CD14-positive monocyte (primary cell): ENCODE measurements at regions not wholly inside any gene's neighbourhood (a gene's known extent, or its start where the extent isn't known, plus 50 kb on each side); places are given as distances from the start of the nearest gene placed in this dataset.

Experiments
- DNase-seq, 3 donors: peaks; one replicate each; pipeline ENCODE4 v3.0.0-alpha.2; 2011 to 2022
- H2AFZ ChIP-seq: 2 replicates; pipeline ENCODE4 v1.6.0; 2012; ENCODE audit warnings: mild to moderate bottlenecking, low read depth, low read length, inconsistent platforms; ENCODE audit not compliant: insufficient read depth, poor library complexity, severe bottlenecking
- H3K27ac ChIP-seq, 2 donors: 1 replicate in 1 of 2; 2 replicates in 1 of 2; pipeline ENCODE4 v1.5.1; 2012 to 2013; ENCODE audit warnings: low read length in 2 of 2, control low read depth in 1 of 2, inconsistent platforms in 1 of 2, low read depth in 1 of 2, mild to moderate bottlenecking in 1 of 2
- H3K27me3 ChIP-seq, 2 donors: one replicate each; pipeline versions ENCODE4 v1.6.0 to v1.6.1; 2011 to 2013; ENCODE audit warnings: low read length in 2 of 2; ENCODE audit not compliant: control insufficient read depth in 2 of 2, insufficient read depth in 2 of 2
- H3K36me3 ChIP-seq, 2 donors: replicated peaks in 1 of 2; 1 replicate in 1 of 2; 2 replicates in 1 of 2; pipeline versions ENCODE4 v1.5.1 to v1.6.1; 2012 to 2013; ENCODE audit warnings: low read length in 2 of 2, control low read depth in 1 of 2, inconsistent platforms in 1 of 2, mild to moderate bottlenecking in 1 of 2; ENCODE audit not compliant: insufficient read depth in 2 of 2, control insufficient read depth in 1 of 2
- H3K4me1 ChIP-seq, 2 donors: 1 replicate in 1 of 2; 2 replicates in 1 of 2; pipeline versions ENCODE4 v1.5.1 to v1.6.1; 2012 to 2013; ENCODE audit warnings: low read length in 2 of 2, control low read depth in 1 of 2, inconsistent platforms in 1 of 2, mild to moderate bottlenecking in 1 of 2, moderate library complexity in 1 of 2; ENCODE audit not compliant: insufficient read depth in 2 of 2, control insufficient read depth in 1 of 2
- H3K4me2 ChIP-seq: replicated peaks from 2 replicates; pipeline ENCODE3; 2012; ENCODE audit warnings: low read length, moderate library complexity, mild to moderate bottlenecking; ENCODE audit not compliant: poor library complexity, severe bottlenecking; ENCODE audit errors: extremely low read depth
- H3K4me3 ChIP-seq, 3 experiments: fragments of 200-600 bp in 1 of 3; sonication (generic) in 1 of 3; replicated peaks in 1 of 3; 1 replicate in 2 of 3; 2 replicates in 1 of 3; pipeline ENCODE4 v1.5.1; 2011 to 2013; ENCODE audit warnings: low read length in 3 of 3, mild to moderate bottlenecking in 3 of 3, control low read depth in 2 of 3, low read depth in 2 of 3, inconsistent platforms in 1 of 3, moderate library complexity in 1 of 3
- H3K79me2 ChIP-seq: 2 replicates; pipeline ENCODE4 v1.6.0; 2012; ENCODE audit warnings: mild to moderate bottlenecking, control low read depth, inconsistent platforms, low read length, moderate library complexity; ENCODE audit not compliant: insufficient read depth
- H3K9ac ChIP-seq: 2 replicates; pipeline ENCODE4 v1.6.0; 2017; ENCODE audit warnings: low read length, mild to moderate bottlenecking; ENCODE audit not compliant: insufficient read depth, poor library complexity, severe bottlenecking
- H3K9me3 ChIP-seq, 2 donors: replicated peaks in 1 of 2; 1 replicate in 1 of 2; 2 replicates in 1 of 2; pipeline versions ENCODE4 v1.5.1 to v1.6.1; 2012 to 2013; ENCODE audit warnings: low read length in 2 of 2, control low read depth in 1 of 2; ENCODE audit not compliant: control insufficient read depth in 1 of 2, insufficient read depth in 1 of 2
- H4K20me1 ChIP-seq: 2 replicates; pipeline ENCODE4 v1.6.0; 2012; ENCODE audit warnings: mild to moderate bottlenecking, low read length, control low read depth, moderate library complexity; ENCODE audit not compliant: insufficient read depth
- H3K27ac Mint-ChIP-seq, 7 donors: one replicate each; pipeline ENCODE4 v1.8.0; 2020; ENCODE audit warnings: mild to moderate bottlenecking in 7 of 7, mixed read lengths in 7 of 7, moderate library complexity in 6 of 7, inconsistent platforms in 2 of 7
- H3K27me3 Mint-ChIP-seq, 3 donors: one replicate each; pipeline ENCODE4 v1.8.0; 2021 to 2022; ENCODE audit warnings: low read depth in 3 of 3, mild to moderate bottlenecking in 3 of 3, mixed read lengths in 3 of 3, moderate library complexity in 3 of 3, inconsistent platforms in 1 of 3
- H3K36me3 Mint-ChIP-seq, 2 donors: one replicate each; pipeline ENCODE4 v1.8.0; 2020; ENCODE audit warnings: mixed read lengths in 2 of 2, inconsistent platforms in 1 of 2, mild to moderate bottlenecking in 1 of 2
- H3K4me1 Mint-ChIP-seq: one replicate; pipeline ENCODE4 v1.8.0; 2020; ENCODE audit warnings: mild to moderate bottlenecking, mixed read lengths
- H3K4me3 Mint-ChIP-seq, 2 donors: one replicate each; pipeline ENCODE4 v1.8.0; 2020; ENCODE audit warnings: mild to moderate bottlenecking in 2 of 2, mixed read lengths in 2 of 2, moderate library complexity in 1 of 2
- H3K9me3 Mint-ChIP-seq, 7 donors: one replicate each; pipeline ENCODE4 v1.8.0; 2020 to 2022; ENCODE audit warnings: mixed read lengths in 7 of 7, mild to moderate bottlenecking in 6 of 7, moderate library complexity in 6 of 7, inconsistent platforms in 2 of 7
- WGBS: methylation state at CpG from one replicate; pipeline ENCODE4 v1.1.5; 2013; ENCODE audit warnings: missing lambda C conversion rate; ENCODE audit not compliant: insufficient coverage; 5-methylcytosine and 5-hydroxymethylcytosine counted together
- intact Hi-C, 2 donors: fragments of 100-400 bp; cut with micrococcal nuclease; formaldehyde crosslinking; loops; one replicate each; pipeline versions ENCODE4 v1.15.0 to v1.15.1; 2023
- TF ChIP-seq, protein P1 (sequence below): fragments of 200-600 bp; IDR thresholded peaks from one replicate; pipeline ENCODE4 v1.8.0; 2022; ENCODE audit warnings: antibody characterized with exemption, mild to moderate bottlenecking

GRCh38 chr13:54999399-54999907, 1970.8 kb downstream of the OLFM4 start:
- peaks cover 0 to 7% (median 0%) of the 10 kb centered on the region in 7 donors for H3K9me3 Mint-ChIP-seq
- no peak overlapping the region for H3K4me3 Mint-ChIP-seq
- Histone ChIP-seq H3K4me1 (no peaks in the 10 kb centered on the region), H4K20me1 (no peaks in the 10 kb centered on the region), H3K36me3 (no peaks in the 10 kb centered on the region), H3K9ac (no peak overlapping the region), H3K79me2 (no peaks in the 10 kb centered on the region), H3K4me2 (no peak overlapping the region), H3K9me3 (no peaks in the 10 kb centered on the region), H3K27ac (no peak overlapping the region), H2AFZ (no peak overlapping the region), H3K4me3 (no peak overlapping the region), H3K27me3 (no peaks in the 10 kb centered on the region)
- no peak for DNase-seq
- no peaks in the 10 kb centered on the region for H3K4me1 Mint-ChIP-seq
- peaks cover 0 to 2% (median 0%) of the 10 kb centered on the region in 3 donors for H3K27me3 Mint-ChIP-seq
- 85% methylated on average over 2 of the region's 2 CpGs for WGBS
- no peaks in the 10 kb centered on the region for H3K36me3 Mint-ChIP-seq
- TF ChIP-seq, protein P1, sequence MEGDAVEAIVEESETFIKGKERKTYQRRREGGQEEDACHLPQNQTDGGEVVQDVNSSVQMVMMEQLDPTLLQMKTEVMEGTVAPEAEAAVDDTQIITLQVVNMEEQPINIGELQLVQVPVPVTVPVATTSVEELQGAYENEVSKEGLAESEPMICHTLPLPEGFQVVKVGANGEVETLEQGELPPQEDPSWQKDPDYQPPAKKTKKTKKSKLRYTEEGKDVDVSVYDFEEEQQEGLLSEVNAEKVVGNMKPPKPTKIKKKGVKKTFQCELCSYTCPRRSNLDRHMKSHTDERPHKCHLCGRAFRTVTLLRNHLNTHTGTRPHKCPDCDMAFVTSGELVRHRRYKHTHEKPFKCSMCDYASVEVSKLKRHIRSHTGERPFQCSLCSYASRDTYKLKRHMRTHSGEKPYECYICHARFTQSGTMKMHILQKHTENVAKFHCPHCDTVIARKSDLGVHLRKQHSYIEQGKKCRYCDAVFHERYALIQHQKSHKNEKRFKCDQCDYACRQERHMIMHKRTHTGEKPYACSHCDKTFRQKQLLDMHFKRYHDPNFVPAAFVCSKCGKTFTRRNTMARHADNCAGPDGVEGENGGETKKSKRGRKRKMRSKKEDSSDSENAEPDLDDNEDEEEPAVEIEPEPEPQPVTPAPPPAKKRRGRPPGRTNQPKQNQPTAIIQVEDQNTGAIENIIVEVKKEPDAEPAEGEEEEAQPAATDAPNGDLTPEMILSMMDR = no peak
- H3K27ac Mint-ChIP-seq = no peak overlapping the region
- intact Hi-C loops = no loop called here

- 93% methylated on average over 2 of the region's 3 CpGs for WGBS
- H3K36me3 Mint-ChIP-seq = no peaks in the 10 kb centered on the region
- H3K27me3 Mint-ChIP-seq = peaks cover 0 to 2% (median 0%) of the 10 kb centered on the region in 3 donors
- H3K27ac ChIP-seq = no peak overlapping the region
- H2AFZ ChIP-seq = no peak overlapping the region
- H4K20me1 ChIP-seq = no peaks in the 10 kb centered on the region
- H3K4me1 Mint-ChIP-seq = no peaks in the 10 kb centered on the region
- no peaks in the 10 kb centered on the region for H3K36me3 ChIP-seq
- H3K4me1 ChIP-seq = no peaks in the 10 kb centered on the region
- H3K9ac ChIP-seq = no peak overlapping the region
- H3K4me3 Mint-ChIP-seq = no peak overlapping the region
- intact Hi-C loops = no loop called here
- no peaks in the 10 kb centered on the region for H3K9me3 ChIP-seq
- no peak overlapping the region for H3K4me2 ChIP-seq
- DNase-seq = no peak
- H3K79me2 ChIP-seq = no peaks in the 10 kb centered on the region
- no peak overlapping the region for H3K4me3 ChIP-seq
- H3K27me3 ChIP-seq = no peaks in the 10 kb centered on the region
- peaks cover 0 to 7% (median 0%) of the 10 kb centered on the region in 7 donors for H3K9me3 Mint-ChIP-seq
- TF ChIP-seq, protein P1 = no peak
- H3K27ac Mint-ChIP-seq = no peak overlapping the region
Measured at GRCh38 chr13:55000043-55000442, 1971.4 kb downstream of the OLFM4 start.
